AG09319 (cell line): ENCODE measurements at regions not wholly inside any gene's neighbourhood (a gene's known extent, or its start where the extent isn't known, plus 50 kb on each side); places are given as distances from the start of the nearest gene placed in this dataset.

Experiments used
- DNase-seq: peaks from one replicate; pipeline ENCODE4 v3.0.0-alpha.2; 2010; ENCODE audit warnings: low read depth; ENCODE audit errors: extremely low read depth
- CTCF ChIP-seq: IDR thresholded peaks from 2 replicates; pipeline ENCODE4 v1.5.1; 2011; ENCODE audit warnings: low read depth, mild to moderate bottlenecking, inconsistent platforms, low read length, moderate library complexity

- no peak for DNase-seq
- no peak for TF ChIP-seq CTCF
Measured at GRCh38 chr3:118433825-118434224, 600.8 kb downstream of the IGSF11 start.

DNA sequence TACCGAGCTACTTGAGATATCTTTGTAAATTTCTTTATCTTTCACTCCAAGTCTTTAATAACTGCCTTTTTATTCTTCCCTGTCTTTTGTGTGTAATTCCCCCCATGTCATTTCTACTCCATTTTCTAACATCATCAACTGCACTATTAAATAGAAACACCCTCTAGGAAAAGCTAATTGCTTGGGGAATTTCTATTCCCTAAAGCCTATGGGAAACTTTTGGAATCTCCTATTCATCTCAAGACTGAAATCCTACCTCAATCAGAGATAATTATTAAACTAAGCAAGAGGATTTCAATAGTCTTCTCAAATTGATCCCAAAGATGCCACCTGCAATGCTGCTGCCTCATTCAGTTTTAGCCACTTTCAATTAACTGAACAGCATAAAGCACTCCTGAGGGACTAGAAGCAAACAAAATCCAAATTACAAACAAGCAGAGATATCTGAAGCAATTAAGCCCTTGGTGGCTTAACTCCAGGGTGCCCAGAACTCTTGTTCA lies 598.7 kb downstream of the IGSF11 start:
- no peak for DNase-seq
- no peak for TF ChIP-seq CTCF

- TF ChIP-seq CTCF: no peak
- DNase-seq: no peak
Measured at GRCh38 chr3:118436697-118437262, 597.9 kb downstream of the IGSF11 start.

DNA sequence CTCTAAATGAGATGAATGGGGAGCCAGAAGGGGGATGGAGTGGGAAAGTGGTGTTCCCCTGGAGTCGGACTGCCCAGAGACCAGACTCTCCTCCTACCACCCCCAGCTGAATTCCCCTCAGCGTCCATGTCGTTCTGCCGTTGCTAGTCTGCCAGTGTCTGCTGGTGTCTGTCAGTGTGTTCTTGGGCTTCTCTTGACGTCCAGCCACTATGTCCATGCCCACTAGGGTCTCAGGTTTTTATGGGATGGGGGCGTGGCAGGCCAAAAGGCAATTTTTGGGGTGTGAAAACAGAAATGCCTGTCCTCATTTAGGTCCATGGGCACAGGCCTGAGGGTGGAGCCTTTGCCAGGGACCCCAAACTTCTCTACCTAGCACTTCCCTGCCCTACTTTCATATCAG lies 589.6 kb downstream of the IGSF11 start:
- DNase-seq: no peak
- no peak for TF ChIP-seq CTCF

- TF ChIP-seq CTCF: no peak
- no peak for DNase-seq
Measured at GRCh38 chr3:118447339-118447738, 587.3 kb downstream of the IGSF11 start.

DNA sequence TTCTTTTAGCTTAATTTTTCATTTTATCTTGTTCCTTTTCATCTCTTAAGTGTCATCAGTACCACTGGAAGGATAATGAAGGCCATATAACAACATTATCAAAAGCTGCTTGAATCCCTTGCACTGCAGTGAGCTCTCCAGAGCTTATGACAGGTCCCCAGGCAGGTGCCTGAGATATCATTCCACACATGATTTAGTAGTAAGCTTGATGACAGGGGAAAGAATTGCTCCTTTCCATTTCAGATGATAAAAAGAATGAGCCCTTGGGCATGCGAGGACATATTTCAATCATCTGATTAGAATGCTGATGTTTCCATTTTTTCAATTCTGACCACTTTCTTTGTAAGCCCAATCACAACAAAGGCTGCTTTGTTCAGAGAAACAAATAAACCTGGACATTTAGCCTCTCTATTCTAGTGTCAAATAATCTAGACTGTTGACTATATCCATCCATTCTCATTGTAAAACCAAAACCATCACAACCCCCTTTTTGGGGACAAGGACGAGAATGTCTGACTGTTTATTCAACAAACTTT lies 567.8 kb downstream of the IGSF11 start:
- no peak for DNase-seq
- TF ChIP-seq CTCF: no peak

GRCh38 chr3:118468801-118469200 lies 565.8 kb downstream of the IGSF11 start:
- DNase-seq: no peak
- no peak for TF ChIP-seq CTCF
